HEK293 (cell line): ENCODE measurements at regions not wholly inside any gene's neighbourhood (a gene's known extent, or its start where the extent isn't known, plus 50 kb on each side); places are given as distances from the start of the nearest gene placed in this dataset.
A peak's percentile ranks its signal among the peaks of the same experiment; 100 is the strongest.

Experiments used
- CTCF ChIA-PET: fragments of 350-600 bp; formaldehyde crosslinking; extraction: SDS; loops from one replicate; lab custom pipeline; 2021; ENCODE audit warnings: antibody characterized with exemption; lab: Yijun Ruan, JAX
- POLR2A ChIA-PET: fragments of 300-600 bp; formaldehyde crosslinking; extraction: SDS; loops from one replicate; lab custom pipeline; 2020; ENCODE audit warnings: antibody characterized with exemption, inconsistent platforms; lab: Yijun Ruan, JAX
- H3K27ac ChIP-seq: fragments of 200-500 bp; sonication (Bioruptor generic); 2 replicates; pipeline ENCODE4 v1.5.1; 2014; ENCODE audit warnings: low read depth, low read length, control low read depth, inconsistent platforms; ENCODE audit errors: extremely low read depth
- H3K36me3 ChIP-seq, 2 experiments: fragments of 200-500 bp in 1 of 2; sonication (Bioruptor generic) in 1 of 2; 1 replicate in 1 of 2; 2 replicates in 1 of 2; pipeline ENCODE4 v1.5.1; 2014 to 2017; ENCODE audit warnings: inconsistent platforms in 2 of 2, low read length in 2 of 2; ENCODE audit not compliant: control insufficient read depth in 2 of 2, insufficient read depth in 1 of 2
- H3K4me1 ChIP-seq: fragments of 200-500 bp; sonication (Bioruptor generic); 2 replicates; pipeline ENCODE4 v1.5.1; 2014; ENCODE audit warnings: mild to moderate bottlenecking, low read length, inconsistent platforms; ENCODE audit not compliant: control insufficient read depth, insufficient read depth
- H3K4me3 ChIP-seq: 2 replicates; pipeline ENCODE4 v1.5.1; 2011; ENCODE audit warnings: low read depth, mild to moderate bottlenecking, control low read depth, low read length, moderate library complexity
- H3K9me3 ChIP-seq: fragments of 200-500 bp; sonication (Bioruptor generic); 2 replicates; pipeline ENCODE4 v1.5.1; 2014; ENCODE audit warnings: low read depth, low read length, inconsistent platforms; ENCODE audit not compliant: control insufficient read depth, insufficient read depth
- ATF2 ChIP-seq: fragments of 450-650 bp; formaldehyde crosslinking; IDR thresholded peaks from 2 replicates; pipeline ENCODE4 v1.5.1; 2016; ENCODE audit warnings: missing biosample characterization, missing genetic modification characterization, low read depth
- HOXC10 ChIP-seq: sonication (generic); formaldehyde crosslinking; IDR thresholded peaks from 2 replicates; pipeline ENCODE4 v1.8.1; 2023; ENCODE audit warnings: mild to moderate bottlenecking, missing genetic modification reagents
- TCF7L2 ChIP-seq: IDR thresholded peaks from 2 replicates; pipeline ENCODE4 v1.6.1; 2011; ENCODE audit warnings: low read depth, mild to moderate bottlenecking, inconsistent platforms, low read length, moderate library complexity, borderline replicate concordance
- ZBTB1 ChIP-seq: fragments of 450-650 bp; formaldehyde crosslinking; IDR thresholded peaks from 2 replicates; pipeline ENCODE4 v1.5.1; 2016; ENCODE audit warnings: missing biosample characterization, missing genetic modification characterization
- ZNF114 ChIP-seq: fragments of 450-650 bp; formaldehyde crosslinking; IDR thresholded peaks from 2 replicates; pipeline ENCODE4 v1.5.0; 2017; ENCODE audit warnings: missing biosample characterization, missing genetic modification characterization
- ZNF133 ChIP-seq: fragments of 450-650 bp; formaldehyde crosslinking; IDR thresholded peaks from 2 replicates; pipeline ENCODE4 v1.5.1; 2016; ENCODE audit warnings: missing biosample characterization, missing genetic modification characterization
- ZNF138 ChIP-seq: fragments of 450-650 bp; formaldehyde crosslinking; IDR thresholded peaks from 2 replicates; pipeline ENCODE4 v1.5.1; 2016; ENCODE audit warnings: missing biosample characterization, missing genetic modification characterization, borderline replicate concordance
- ZNF19 ChIP-seq: fragments of 450-650 bp; formaldehyde crosslinking; IDR thresholded peaks from 2 replicates; pipeline ENCODE4; 2016; ENCODE audit warnings: missing biosample characterization, missing genetic modification characterization, low read depth
- ZNF2 ChIP-seq: fragments of 450-650 bp; formaldehyde crosslinking; IDR thresholded peaks from 2 replicates; pipeline ENCODE4 v1.5.1; 2016; ENCODE audit warnings: missing biosample characterization, missing genetic modification characterization
- ZNF202 ChIP-seq: fragments of 450-650 bp; formaldehyde crosslinking; IDR thresholded peaks from 2 replicates; pipeline ENCODE4 v1.5.1; 2016; ENCODE audit warnings: missing biosample characterization, missing genetic modification characterization, borderline replicate concordance
- ZNF214 ChIP-seq: fragments of 450-650 bp; formaldehyde crosslinking; IDR thresholded peaks from 2 replicates; pipeline ENCODE4 v1.5.1; 2017; ENCODE audit warnings: missing biosample characterization, mild to moderate bottlenecking, missing genetic modification characterization, borderline replicate concordance
- ZNF302 ChIP-seq: fragments of 450-650 bp; formaldehyde crosslinking; IDR thresholded peaks from 2 replicates; pipeline ENCODE4 v1.5.1; 2016; ENCODE audit warnings: missing biosample characterization, missing genetic modification characterization, low read depth
- ZNF311 ChIP-seq: fragments of 450-650 bp; formaldehyde crosslinking; IDR thresholded peaks from 2 replicates; pipeline ENCODE4 v1.5.1; 2017; ENCODE audit warnings: missing biosample characterization, missing genetic modification characterization, borderline replicate concordance
- ZNF335 ChIP-seq: fragments of 450-650 bp; formaldehyde crosslinking; conservative IDR thresholded peaks from 2 replicates; pipeline ENCODE4 v1.5.1; 2016; ENCODE audit warnings: missing biosample characterization, missing genetic modification characterization
- ZNF391 ChIP-seq: fragments of 450-650 bp; formaldehyde crosslinking; IDR thresholded peaks from 2 replicates; pipeline ENCODE4 v1.5.1; 2016; ENCODE audit warnings: low read depth, missing biosample characterization, missing genetic modification characterization, borderline replicate concordance
- ZNF416 ChIP-seq: fragments of 450-650 bp; formaldehyde crosslinking; IDR thresholded peaks from 2 replicates; pipeline ENCODE4 v1.5.1; 2016; ENCODE audit warnings: missing biosample characterization, missing genetic modification characterization
- ZNF433 ChIP-seq: fragments of 450-650 bp; formaldehyde crosslinking; IDR thresholded peaks from 2 replicates; pipeline ENCODE4 v1.5.1; 2016; ENCODE audit warnings: missing biosample characterization, missing genetic modification characterization, low read depth
- ZNF473 ChIP-seq: fragments of 450-650 bp; formaldehyde crosslinking; IDR thresholded peaks from 2 replicates; pipeline ENCODE4 v1.5.1; 2017; ENCODE audit warnings: missing biosample characterization, missing genetic modification characterization
- ZNF488 ChIP-seq: fragments of 450-650 bp; formaldehyde crosslinking; IDR thresholded peaks from 2 replicates; pipeline ENCODE4 v1.5.1; 2016; ENCODE audit warnings: missing biosample characterization, missing genetic modification characterization
- ZNF518A ChIP-seq: fragments of 450-650 bp; formaldehyde crosslinking; conservative IDR thresholded peaks from 2 replicates; pipeline ENCODE4 v1.5.1; 2016; ENCODE audit warnings: low read depth, missing biosample characterization, missing genetic modification characterization
- ZNF670 ChIP-seq: fragments of 450-650 bp; formaldehyde crosslinking; IDR thresholded peaks from 2 replicates; pipeline ENCODE4 v1.5.1; 2016; ENCODE audit warnings: missing biosample characterization, missing genetic modification characterization, low read depth
- ZNF776 ChIP-seq: fragments of 450-650 bp; formaldehyde crosslinking; IDR thresholded peaks from 2 replicates; pipeline ENCODE4 v1.5.0; 2017; ENCODE audit warnings: missing biosample characterization, missing genetic modification characterization, borderline replicate concordance
- ZNF777 ChIP-seq: fragments of 450-650 bp; formaldehyde crosslinking; IDR thresholded peaks from 2 replicates; pipeline ENCODE4 v1.5.1; 2017; ENCODE audit warnings: missing biosample characterization, missing genetic modification characterization, borderline replicate concordance

- H3K27ac ChIP-seq: no peak overlapping the region
- H3K36me3 ChIP-seq: no peaks in the 10 kb centered on the region
- ChIA-PET POLR2A (no interaction called here), CTCF (no interaction called here)
- H3K4me3 ChIP-seq: no peak overlapping the region
- TF ChIP-seq ZNF776: no peak
- TF ChIP-seq ZNF416 (tag by site-specific recombination): no peak
- TF ChIP-seq ZNF670: no peak
- no peaks in the 10 kb centered on the region for H3K9me3 ChIP-seq
- no peaks in the 10 kb centered on the region for H3K4me1 ChIP-seq
These were observed 76.4 kb upstream of the WWC2 start for GRCh38 chr4:183022617-183023016.

- POLR2A ChIA-PET: no interaction called here
- H3K27ac ChIP-seq: no peak overlapping the region
- no peaks in the 10 kb centered on the region for H3K9me3 ChIP-seq
- TF ChIP-seq ATF2 (tag by site-specific recombination): 0 out of 2 replicates have a peak, but pooled peaks have one; percentile 37
- no peak for TF ChIP-seq ZNF335 (tag by site-specific recombination)
- no peak for TF ChIP-seq ZNF138 (tag by site-specific recombination)
- no peak overlapping the region for H3K4me3 ChIP-seq
- no peaks in the 10 kb centered on the region for H3K36me3 ChIP-seq
- CTCF ChIA-PET: no interaction called here
- H3K4me1 ChIP-seq: no peaks in the 10 kb centered on the region
These were observed 81.1 kb upstream of the WWC2 start for GRCh38 chr4:183017962-183018361.

- Histone ChIP-seq H3K27ac (no peak overlapping the region), H3K36me3 (no peaks in the 10 kb centered on the region), H3K4me3 (no peak overlapping the region), H3K9me3 (no peaks in the 10 kb centered on the region), H3K4me1 (no peaks in the 10 kb centered on the region)
- POLR2A ChIA-PET: no interaction called here
- CTCF ChIA-PET: no interaction called here
- no peak for TF ChIP-seq ZNF473
- no peak for TF ChIP-seq ZNF391 (tag by site-specific recombination)
- no peak for TF ChIP-seq ZNF488
- TF ChIP-seq ZNF133 (tag by site-specific recombination): no peak
- no peak for TF ChIP-seq ZNF114 (tag by site-specific recombination)
- no peak for TF ChIP-seq ZNF777
- TF ChIP-seq ZBTB1 (tag by site-specific recombination): no peak
- TF ChIP-seq ZNF311 (tag by site-specific recombination): no peak
- TF ChIP-seq TCF7L2: no peak
- TF ChIP-seq ATF2 (tag by site-specific recombination): no peak
- no peak for TF ChIP-seq ZNF202 (tag by site-specific recombination)
- no peak for TF ChIP-seq ZNF214 (tag by site-specific recombination)
- TF ChIP-seq ZNF2 (tag by site-specific recombination): no peak
- no peak for TF ChIP-seq ZNF518A
- TF ChIP-seq ZNF433: no peak
- no peak for TF ChIP-seq ZNF19
- no peak for TF ChIP-seq ZNF302 (tag by site-specific recombination)
- TF ChIP-seq HOXC10: no peak
These were observed 84.5 kb upstream of the WWC2 start for GRCh38 chr4:183014361-183015084.
